Neural crest cell (in vitro differentiated cells): ENCODE measurements at regions not wholly inside any gene's neighbourhood (a gene's known extent, or its start where the extent isn't known, plus 50 kb on each side); places are given as distances from the start of the nearest gene placed in this dataset.

ENCODE experiments used
- DNase-seq: peaks from one replicate; pipeline ENCODE4 v3.0.0; 2021; ENCODE audit warnings: low read depth, mixed read lengths, low spot score
- H3K27ac Mint-ChIP-seq: one replicate; pipeline ENCODE4 v1.8.0; 2021; ENCODE audit warnings: mild to moderate bottlenecking, mixed read lengths; ENCODE audit not compliant: unreplicated experiment
- H3K27me3 Mint-ChIP-seq: 2 replicates; pipeline ENCODE4 v1.8.0; 2021; ENCODE audit warnings: low read depth, mild to moderate bottlenecking, mixed read lengths
- H3K36me3 Mint-ChIP-seq: 2 replicates; pipeline ENCODE4 v1.8.0; 2021; ENCODE audit warnings: low read depth, mild to moderate bottlenecking, mixed read lengths
- H3K4me1 Mint-ChIP-seq: 2 replicates; pipeline ENCODE4 v1.8.0; 2021; ENCODE audit warnings: mixed read lengths
- H3K4me3 Mint-ChIP-seq: one replicate; pipeline ENCODE4 v1.8.0; 2021; ENCODE audit warnings: mild to moderate bottlenecking, mixed read lengths
- H3K9me3 Mint-ChIP-seq: 2 replicates; pipeline ENCODE4 v1.8.0; 2021; ENCODE audit warnings: mixed read lengths
- TF ChIP-seq, protein P1 (sequence below): fragments of 200-600 bp; sonication (generic); conservative IDR thresholded peaks from 2 replicates; pipeline ENCODE4 v1.5.0; 2021; ENCODE audit warnings: antibody characterized with exemption, mild to moderate bottlenecking

DNA sequence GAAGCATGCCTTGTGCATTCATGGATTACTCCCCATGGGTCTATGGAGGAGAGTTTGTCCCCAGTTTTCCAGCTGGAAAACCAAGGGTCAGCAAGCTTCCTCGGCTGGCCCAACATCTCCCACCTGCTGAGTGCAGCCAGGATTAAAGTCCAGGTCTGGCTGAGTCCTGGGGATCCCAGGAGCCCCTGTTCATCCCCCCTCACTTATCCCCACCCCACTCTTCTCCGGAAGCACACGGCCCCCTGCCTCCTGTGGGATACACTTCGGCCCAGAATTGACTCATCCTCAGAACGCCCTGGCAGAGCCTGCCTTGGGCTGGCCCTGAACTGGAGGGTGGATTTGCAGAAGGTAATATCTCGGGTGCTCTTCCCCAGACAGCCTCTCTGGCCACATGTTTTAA is 276.1 kb downstream of the NPHP4 start:
- Mint-ChIP-seq H3K27me3 (no peaks in the 10 kb centered on the region), H3K36me3 (no peaks in the 10 kb centered on the region), H3K27ac (no peak overlapping the region), H3K4me1 (peaks cover 29% of the 10 kb centered on the region), H3K9me3 (peaks cover 4% of the 10 kb centered on the region), H3K4me3 (no peak overlapping the region)
- TF ChIP-seq, protein P1, sequence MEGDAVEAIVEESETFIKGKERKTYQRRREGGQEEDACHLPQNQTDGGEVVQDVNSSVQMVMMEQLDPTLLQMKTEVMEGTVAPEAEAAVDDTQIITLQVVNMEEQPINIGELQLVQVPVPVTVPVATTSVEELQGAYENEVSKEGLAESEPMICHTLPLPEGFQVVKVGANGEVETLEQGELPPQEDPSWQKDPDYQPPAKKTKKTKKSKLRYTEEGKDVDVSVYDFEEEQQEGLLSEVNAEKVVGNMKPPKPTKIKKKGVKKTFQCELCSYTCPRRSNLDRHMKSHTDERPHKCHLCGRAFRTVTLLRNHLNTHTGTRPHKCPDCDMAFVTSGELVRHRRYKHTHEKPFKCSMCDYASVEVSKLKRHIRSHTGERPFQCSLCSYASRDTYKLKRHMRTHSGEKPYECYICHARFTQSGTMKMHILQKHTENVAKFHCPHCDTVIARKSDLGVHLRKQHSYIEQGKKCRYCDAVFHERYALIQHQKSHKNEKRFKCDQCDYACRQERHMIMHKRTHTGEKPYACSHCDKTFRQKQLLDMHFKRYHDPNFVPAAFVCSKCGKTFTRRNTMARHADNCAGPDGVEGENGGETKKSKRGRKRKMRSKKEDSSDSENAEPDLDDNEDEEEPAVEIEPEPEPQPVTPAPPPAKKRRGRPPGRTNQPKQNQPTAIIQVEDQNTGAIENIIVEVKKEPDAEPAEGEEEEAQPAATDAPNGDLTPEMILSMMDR: no peak
- DNase-seq: no peak

- Mint-ChIP-seq H3K27me3 (no peaks in the 10 kb centered on the region), H3K9me3 (peaks cover 4% of the 10 kb centered on the region), H3K36me3 (no peaks in the 10 kb centered on the region), H3K27ac (peak overlapping the region; percentile 31), H3K4me1 (peaks cover 15% of the 10 kb centered on the region), H3K4me3 (no peak overlapping the region)
- TF ChIP-seq, protein P1: no peak
- no peak for DNase-seq
Measured at GRCh38 chr1:5713101-5714010, 278.9 kb downstream of the NPHP4 start.

DNA sequence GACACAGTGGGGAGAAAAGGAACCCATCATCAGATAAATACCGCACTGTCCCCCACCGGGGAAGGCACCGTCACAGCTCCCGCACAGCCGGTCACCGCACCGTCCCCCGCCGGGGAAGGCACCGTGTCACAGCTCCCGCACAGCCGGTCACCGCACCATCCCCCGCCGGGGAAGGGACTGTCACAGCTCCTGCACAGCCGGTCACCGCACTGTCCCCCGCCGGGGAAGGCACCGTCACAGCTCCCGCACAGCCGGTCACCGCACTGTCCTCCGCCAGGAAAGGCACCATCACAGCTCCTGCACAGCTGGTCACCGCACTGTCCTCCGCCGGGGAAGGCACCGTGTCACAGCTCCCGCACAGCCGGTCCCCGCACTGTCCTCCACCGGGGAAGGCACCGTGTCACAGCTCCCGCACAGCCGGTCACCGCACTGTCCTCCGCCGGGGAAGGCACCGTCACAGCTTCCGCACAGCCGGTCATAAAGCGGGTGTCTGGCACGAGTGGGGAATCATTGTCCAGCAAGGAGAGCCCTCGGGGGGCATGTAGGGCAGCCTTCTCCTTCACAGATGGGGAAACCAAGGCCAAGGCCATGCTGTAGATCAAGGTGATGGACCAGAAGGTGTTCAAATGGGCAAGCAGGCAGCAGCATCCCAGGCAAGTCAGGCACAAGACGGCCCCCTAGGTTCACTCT is 280.1 kb downstream of the NPHP4 start:
- Mint-ChIP-seq H3K27me3 (no peaks in the 10 kb centered on the region), H3K4me1 (peaks cover 8% of the 10 kb centered on the region), H3K27ac (no peak overlapping the region), H3K9me3 (peaks cover 4% of the 10 kb centered on the region), H3K4me3 (no peak overlapping the region), H3K36me3 (no peaks in the 10 kb centered on the region)
- DNase-seq: no peak
- TF ChIP-seq, protein P1: no peak

DNA sequence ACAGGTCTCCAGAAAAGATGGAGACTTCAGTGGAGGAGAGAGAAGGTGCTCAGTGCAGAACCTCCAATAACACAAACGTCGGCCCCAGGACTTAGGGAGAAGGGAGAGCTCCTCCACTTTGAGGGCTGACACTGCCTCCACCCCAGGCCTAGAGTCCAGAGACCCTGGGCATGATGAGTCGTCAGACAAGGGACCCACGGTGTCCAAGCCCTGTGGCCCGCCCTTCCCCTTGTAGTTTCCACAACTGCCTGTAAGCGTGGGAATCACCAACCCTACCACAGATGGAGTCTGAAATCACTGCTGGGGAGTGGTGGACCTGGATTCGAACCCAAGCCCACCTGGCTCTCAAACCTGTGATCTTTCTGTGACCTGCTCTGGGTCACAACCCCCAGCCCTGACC is 281.1 kb downstream of the NPHP4 start:
- H3K4me3 Mint-ChIP-seq: no peak overlapping the region
- H3K4me1 Mint-ChIP-seq: no peaks in the 10 kb centered on the region
- H3K36me3 Mint-ChIP-seq: no peaks in the 10 kb centered on the region
- H3K27ac Mint-ChIP-seq: no peak overlapping the region
- DNase-seq: no peak
- H3K27me3 Mint-ChIP-seq: no peaks in the 10 kb centered on the region
- H3K9me3 Mint-ChIP-seq: peaks cover 4% of the 10 kb centered on the region
- TF ChIP-seq, protein P1: no peak

DNA sequence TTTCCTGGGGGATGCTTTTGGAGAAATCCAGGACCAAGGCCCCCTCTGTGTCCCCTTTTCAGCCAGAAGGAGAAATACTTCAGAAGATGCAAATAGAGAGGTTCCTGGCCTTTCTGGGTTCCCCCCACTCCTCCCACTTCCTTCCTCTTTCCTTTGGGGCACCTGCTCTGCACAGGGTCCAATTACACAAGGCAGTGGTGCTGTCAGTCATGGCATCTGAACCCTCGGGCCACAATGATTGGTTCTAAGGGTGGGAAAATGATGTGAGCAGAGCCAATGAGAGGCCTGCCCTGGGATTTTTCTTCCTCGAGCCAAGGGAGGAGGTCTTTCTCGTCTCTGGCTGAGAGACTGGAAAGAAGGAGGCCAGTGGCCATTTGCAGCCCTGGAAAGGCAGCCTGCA is 282.2 kb downstream of the NPHP4 start:
- Mint-ChIP-seq H3K27ac (no peak overlapping the region), H3K36me3 (no peaks in the 10 kb centered on the region), H3K4me3 (no peak overlapping the region), H3K4me1 (no peaks in the 10 kb centered on the region), H3K9me3 (no peaks in the 10 kb centered on the region), H3K27me3 (no peaks in the 10 kb centered on the region)
- no peak for DNase-seq
- TF ChIP-seq, protein P1: no peak
